ENCODE measurements at regions not wholly inside any gene's neighbourhood (a gene's known extent, or its start where the extent isn't known, plus 50 kb on each side); places are given as distances from the start of the nearest gene placed in this dataset.
"Not testable (repeated sequence)": the region's sequence is repeated elsewhere in the genome, so short reads cannot be mapped to it uniquely, and the experiment has no call there.

DNA sequence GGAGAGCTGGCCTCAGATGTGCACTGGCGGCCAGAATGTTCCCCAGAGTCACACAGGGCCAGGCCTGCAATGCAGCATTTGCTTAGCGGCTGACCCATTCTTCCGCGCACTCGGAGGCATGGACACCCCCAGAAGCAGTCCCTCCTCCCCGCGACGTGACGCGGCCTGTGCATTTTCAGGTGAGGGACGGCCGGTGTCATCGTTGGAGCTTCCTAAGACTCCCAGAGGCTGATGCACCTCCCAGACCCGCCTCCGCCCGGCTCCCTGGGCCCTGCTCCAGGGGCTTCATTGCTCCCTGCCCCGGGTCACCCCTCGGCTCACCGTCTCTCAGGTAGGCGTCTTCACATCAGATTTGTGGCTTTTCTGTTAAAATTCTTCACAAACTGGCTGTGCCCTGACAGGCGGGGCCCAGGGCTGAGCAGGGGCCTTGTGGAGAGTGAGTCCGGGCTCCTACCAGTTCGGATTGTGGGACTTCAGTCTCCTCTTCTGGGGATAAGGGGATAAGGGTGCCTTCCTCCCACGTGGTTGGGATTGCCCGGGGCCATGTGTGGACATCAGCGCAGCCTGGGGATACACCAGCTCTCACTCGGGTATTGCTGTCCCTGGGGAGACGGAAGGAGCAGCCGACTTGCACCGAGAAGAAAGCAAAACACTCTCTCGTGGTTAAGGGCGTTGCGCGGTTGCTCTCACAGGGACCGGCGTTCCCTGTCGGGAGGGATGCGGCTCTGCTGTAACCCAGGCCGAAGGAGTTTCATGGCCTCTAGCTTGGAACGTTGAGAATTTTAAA is 249.1 kb downstream of the ADGRD1 start:
- in situ Hi-C loops (cut with MboI; ENCODE audit: low sequenced_read_pairs, unreplicated experiment) = no loop called here

DNA sequence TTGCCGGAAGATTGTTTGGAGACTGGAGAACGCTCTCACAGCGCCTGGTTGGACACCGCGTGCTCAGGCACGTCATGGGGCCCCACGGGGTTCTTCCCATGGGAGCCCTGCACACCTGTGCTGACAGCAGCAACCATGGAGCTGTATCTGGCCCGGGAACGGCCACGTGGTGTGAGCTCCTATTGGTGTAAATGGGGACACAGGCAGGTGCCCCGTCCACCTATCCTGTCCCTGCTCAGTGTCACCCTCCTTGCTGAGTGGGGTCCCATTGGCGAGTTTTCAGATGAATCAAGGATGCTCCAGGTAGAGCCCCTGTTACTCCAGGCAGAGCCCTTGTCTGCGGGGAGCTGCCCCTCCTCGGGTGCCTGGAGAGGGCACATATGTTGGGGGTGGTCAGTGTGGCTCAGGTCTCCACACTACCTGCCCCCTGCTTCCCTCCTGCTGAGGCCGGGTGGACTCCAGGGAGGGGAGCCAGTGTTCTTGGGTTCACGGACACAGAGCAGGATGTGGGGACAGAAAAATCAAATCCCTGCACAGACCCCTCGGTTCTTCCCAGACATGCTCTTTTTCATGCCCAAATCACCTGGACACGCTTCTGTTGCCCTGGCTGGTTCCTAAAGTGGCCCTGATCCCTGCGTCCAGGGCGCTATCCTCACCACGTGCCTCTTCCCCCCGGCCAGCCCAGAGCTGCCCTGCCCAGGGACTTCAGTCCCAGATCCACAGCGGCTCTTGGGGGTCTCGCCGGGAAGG is 250.1 kb downstream of the ADGRD1 start:
- DNase-seq (ENCODE audit: low spot score) = peak; percentile 10
- TF ChIP-seq, protein P1, sequence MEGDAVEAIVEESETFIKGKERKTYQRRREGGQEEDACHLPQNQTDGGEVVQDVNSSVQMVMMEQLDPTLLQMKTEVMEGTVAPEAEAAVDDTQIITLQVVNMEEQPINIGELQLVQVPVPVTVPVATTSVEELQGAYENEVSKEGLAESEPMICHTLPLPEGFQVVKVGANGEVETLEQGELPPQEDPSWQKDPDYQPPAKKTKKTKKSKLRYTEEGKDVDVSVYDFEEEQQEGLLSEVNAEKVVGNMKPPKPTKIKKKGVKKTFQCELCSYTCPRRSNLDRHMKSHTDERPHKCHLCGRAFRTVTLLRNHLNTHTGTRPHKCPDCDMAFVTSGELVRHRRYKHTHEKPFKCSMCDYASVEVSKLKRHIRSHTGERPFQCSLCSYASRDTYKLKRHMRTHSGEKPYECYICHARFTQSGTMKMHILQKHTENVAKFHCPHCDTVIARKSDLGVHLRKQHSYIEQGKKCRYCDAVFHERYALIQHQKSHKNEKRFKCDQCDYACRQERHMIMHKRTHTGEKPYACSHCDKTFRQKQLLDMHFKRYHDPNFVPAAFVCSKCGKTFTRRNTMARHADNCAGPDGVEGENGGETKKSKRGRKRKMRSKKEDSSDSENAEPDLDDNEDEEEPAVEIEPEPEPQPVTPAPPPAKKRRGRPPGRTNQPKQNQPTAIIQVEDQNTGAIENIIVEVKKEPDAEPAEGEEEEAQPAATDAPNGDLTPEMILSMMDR (IDR thresholded peaks at IDR 0.05; ENCODE audit: borderline replicate concordance, control extremely low read depth, extremely low read depth, insufficient read depth, missing control alignments) = no peak
- in situ Hi-C loops (cut with MboI; ENCODE audit: low sequenced_read_pairs, unreplicated experiment) = no loop called here

More for the DNA sequence above, 249.1 kb downstream of the ADGRD1 start:
- DNase-seq (ENCODE audit: low spot score) = peak; percentile 23
- TF ChIP-seq, protein P1 (IDR thresholded peaks at IDR 0.05; ENCODE audit: borderline replicate concordance, control extremely low read depth, extremely low read depth, insufficient read depth, missing control alignments) = no peak

- in situ Hi-C loops (cut with MboI; ENCODE audit: low sequenced_read_pairs, unreplicated experiment) = no loop called here
- DNase-seq (ENCODE audit: low spot score) = peak; percentile 11
- TF ChIP-seq, protein P1 (IDR thresholded peaks at IDR 0.05; ENCODE audit: borderline replicate concordance, control extremely low read depth, extremely low read depth, insufficient read depth, missing control alignments) = no peak
These were observed 250.9 kb downstream of the ADGRD1 start for GRCh38 chr12:131204416-131205274.

DNA sequence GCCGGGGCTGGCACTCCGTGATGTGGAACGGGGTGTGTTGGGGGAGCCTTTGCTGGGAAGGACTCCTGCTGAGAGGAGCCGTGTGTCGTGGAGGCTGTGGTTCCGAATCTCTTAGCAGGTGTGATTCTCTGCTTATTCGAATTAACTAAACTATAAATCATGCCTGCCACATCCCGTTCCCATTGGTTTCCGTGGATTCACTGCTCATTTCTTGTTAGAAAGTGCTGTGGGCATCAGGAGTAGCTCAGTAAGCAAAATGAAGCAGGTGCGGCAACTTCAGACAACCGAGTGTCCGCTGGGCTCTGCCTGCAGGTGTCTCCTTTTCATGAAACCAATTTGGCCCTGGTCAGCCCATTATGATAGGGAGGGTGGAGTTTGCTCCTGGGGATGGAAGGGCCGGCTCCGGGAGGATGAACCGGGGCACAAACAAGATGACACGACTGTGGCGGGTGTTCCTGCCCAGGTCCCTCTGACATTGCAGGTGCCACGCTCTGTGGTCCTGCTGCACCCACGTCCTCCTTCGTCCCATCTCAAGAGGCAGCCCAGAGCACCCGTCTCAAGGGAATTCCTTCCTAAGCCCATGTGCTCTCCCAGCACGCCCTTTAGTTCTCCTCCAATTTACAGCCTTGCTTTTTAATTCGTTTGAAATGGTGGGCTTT is 251.7 kb downstream of the ADGRD1 start:
- in situ Hi-C loops (cut with MboI; ENCODE audit: low sequenced_read_pairs, unreplicated experiment) = not testable (repeated sequence)

GRCh38 chr12:131206630-131207299 is 253.1 kb downstream of the ADGRD1 start:
- DNase-seq (ENCODE audit: low spot score); in situ Hi-C loops (cut with MboI; ENCODE audit: low sequenced_read_pairs, unreplicated experiment): not testable (repeated sequence)

More for the DNA sequence above, 251.7 kb downstream of the ADGRD1 start:
- peak; percentile 13 for DNase-seq (ENCODE audit: low spot score)

GRCh38 chr12:131207300-131207660 is 253.6 kb downstream of the ADGRD1 start:
- DNase-seq (ENCODE audit: low spot score); in situ Hi-C loops (cut with MboI; ENCODE audit: low sequenced_read_pairs, unreplicated experiment): not testable (repeated sequence)

DNA sequence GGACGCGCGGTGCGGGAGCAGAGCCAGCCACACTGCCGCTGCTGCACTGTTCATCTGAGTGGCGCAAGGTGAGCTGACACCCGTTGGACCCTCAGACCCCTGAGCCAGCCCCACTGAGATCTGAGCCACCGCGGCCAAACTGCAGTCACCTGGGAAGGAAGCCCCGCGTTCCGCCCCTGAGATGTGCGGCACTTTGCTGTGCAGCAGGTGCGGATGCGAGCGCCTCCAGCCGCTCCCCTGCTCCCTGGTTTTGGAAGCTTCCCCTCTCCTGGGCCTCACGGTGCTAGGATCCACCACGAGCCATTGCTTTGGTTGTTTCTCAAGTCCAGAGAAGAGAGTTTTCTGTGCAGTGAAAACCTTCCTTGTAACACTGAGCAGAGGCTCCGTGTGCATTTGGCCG is 254.1 kb downstream of the ADGRD1 start:
- in situ Hi-C loops (cut with MboI; ENCODE audit: low sequenced_read_pairs, unreplicated experiment); DNase-seq (ENCODE audit: low spot score): not testable (repeated sequence)

DNA sequence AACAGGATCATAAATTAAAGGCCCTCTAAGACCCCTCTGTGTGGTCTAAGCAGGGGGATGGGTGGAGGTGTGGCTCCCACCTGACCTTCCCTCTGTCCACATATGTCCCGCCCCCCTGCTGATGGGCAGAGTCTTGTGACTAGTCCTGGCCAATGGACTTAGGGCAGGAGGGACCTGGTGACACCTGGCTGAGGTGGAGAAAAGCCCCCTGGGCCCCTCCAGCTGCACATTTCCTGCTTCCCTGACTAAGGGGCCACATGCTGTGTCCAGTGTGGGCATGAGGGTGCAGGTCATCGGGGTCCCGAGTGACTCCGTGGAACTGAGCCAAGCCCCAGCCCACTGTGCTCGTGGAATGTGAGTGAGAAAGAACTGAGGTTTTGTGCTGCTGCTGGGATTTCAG is 254.7 kb downstream of the ADGRD1 start:
- no peak for DNase-seq (ENCODE audit: low spot score)
- in situ Hi-C loops (cut with MboI; ENCODE audit: low sequenced_read_pairs, unreplicated experiment) = no loop called here
- TF ChIP-seq, protein P1 (IDR thresholded peaks at IDR 0.05; ENCODE audit: borderline replicate concordance, control extremely low read depth, extremely low read depth, insufficient read depth, missing control alignments) = no peak

Data from GM13976 (cell line).